GM12864 (cell line): ENCODE measurements at regions not wholly inside any gene's neighbourhood (a gene's known extent, or its start where the extent isn't known, plus 50 kb on each side); places are given as distances from the start of the nearest gene placed in this dataset.
A peak's percentile ranks its signal among the peaks of the same experiment; 100 is the strongest.

Experiments used
- DNase-seq: peaks from one replicate; pipeline ENCODE4 v3.0.0-alpha.2; 2011; ENCODE audit warnings: low read depth
- H3K4me3 ChIP-seq: 2 replicates; pipeline ENCODE4 v1.5.1; 2011; ENCODE audit warnings: mild to moderate bottlenecking, low read depth, low read length, control low read depth
- CTCF ChIP-seq: IDR thresholded peaks from 2 replicates; pipeline ENCODE4 v1.5.1; 2011; ENCODE audit warnings: low read depth, mild to moderate bottlenecking, moderate library complexity, low read length, control low read depth, inconsistent platforms; ENCODE audit errors: missing control alignments

GRCh38 chr5:91283326-91283725 is 99.8 kb downstream of the ARRDC3 start:
- no peak overlapping the region for H3K4me3 ChIP-seq
- TF ChIP-seq CTCF: no peak
- DNase-seq: no peak

GRCh38 chr5:91282210-91282609 is 100.9 kb downstream of the ARRDC3 start:
- no peak for TF ChIP-seq CTCF
- no peak for DNase-seq
- no peak overlapping the region for H3K4me3 ChIP-seq

- no peak for DNase-seq
- TF ChIP-seq CTCF: no peak
- no peak overlapping the region for H3K4me3 ChIP-seq
Observed at GRCh38 chr5:91281401-91281800, 101.7 kb downstream of the ARRDC3 start.

GRCh38 chr5:91280362-91281269 is 102.5 kb downstream of the ARRDC3 start:
- no peak for TF ChIP-seq CTCF
- peak overlapping the region; percentile 55 for H3K4me3 ChIP-seq
- no peak for DNase-seq

GRCh38 chr5:91277840-91278239 is 105.3 kb downstream of the ARRDC3 start:
- no peak for DNase-seq
- H3K4me3 ChIP-seq: no peak overlapping the region
- no peak for TF ChIP-seq CTCF

- no peak for DNase-seq
- no peak for TF ChIP-seq CTCF
- H3K4me3 ChIP-seq: no peak overlapping the region
Observed at GRCh38 chr5:91277093-91277626, 106.0 kb downstream of the ARRDC3 start.
